Thyroid gland (tissue), 4 donors: ENCODE measurements at regions not wholly inside any gene's neighbourhood (a gene's known extent, or its start where the extent isn't known, plus 50 kb on each side); places are given as distances from the start of the nearest gene placed in this dataset.

Experiments
- CTCF ChIP-seq, 6 experiments: fragments of 200-600 bp in 3 of 6; fragments of 450-650 bp in 3 of 6; sonication (generic) in 3 of 6; IDR thresholded peaks; one replicate each; pipeline ENCODE4 v1.5.1; 2016 to 2019; ENCODE audit warnings: antibody characterized with exemption in 6 of 6, mild to moderate bottlenecking in 2 of 6, inconsistent platforms in 1 of 6, moderate library complexity in 1 of 6
- POLR2A ChIP-seq, 2 donors: fragments of 450-650 bp; IDR thresholded peaks; one replicate each; pipeline ENCODE4 v1.6.1; 2017; ENCODE audit warnings: antibody characterized with exemption in 2 of 2, mild to moderate bottlenecking in 2 of 2, moderate library complexity in 1 of 2

- TF ChIP-seq CTCF (IDR thresholded peaks at IDR 0.05): no peak
- no peak for TF ChIP-seq POLR2A (IDR thresholded peaks at IDR 0.05)
Observed at GRCh38 chr9:74391816-74392215, 105.3 kb upstream of the RORB start.
